ENCODE measurements at regions not wholly inside any gene's neighbourhood (a gene's known extent, or its start where the extent isn't known, plus 50 kb on each side); places are given as distances from the start of the nearest gene placed in this dataset.

- no peak for DNase-seq (ENCODE audit: low spot score)
- TF ChIP-seq CTCF (IDR thresholded peaks at IDR 0.05; ENCODE audit: extremely low read depth, insufficient read depth, missing control alignments): no peak
- in situ Hi-C loops (cut with MboI; ENCODE audit: low pct_unique_long_range_greater_than_20kb, low sequenced_read_pairs, unreplicated experiment): no loop called here
These were observed 66.8 kb upstream of the CDK1 start for GRCh38 chr10:60711496-60711895.

DNA sequence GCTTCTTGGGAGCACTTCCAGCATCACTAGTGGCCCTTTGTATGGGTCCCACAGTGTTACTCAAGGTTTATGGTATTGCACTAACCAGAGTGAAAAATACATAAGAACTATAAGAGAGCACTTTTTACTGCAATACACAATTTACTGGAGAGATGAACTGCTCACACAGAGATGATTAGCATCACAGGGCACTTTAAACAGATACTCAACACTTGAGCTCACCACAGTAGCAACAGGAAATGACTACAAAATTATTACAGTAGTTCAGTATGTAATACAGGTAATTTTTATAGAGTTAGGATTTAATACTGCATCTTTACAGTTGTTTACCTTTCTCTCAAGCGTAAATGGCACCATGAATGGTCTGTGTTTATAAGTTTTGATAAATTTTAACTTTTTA, 68.2 kb upstream of the CDK1 start:
- in situ Hi-C loops (cut with MboI; ENCODE audit: low pct_unique_long_range_greater_than_20kb, low sequenced_read_pairs, unreplicated experiment): no loop called here
- no peak for TF ChIP-seq CTCF (IDR thresholded peaks at IDR 0.05; ENCODE audit: extremely low read depth, insufficient read depth, missing control alignments)
- DNase-seq (ENCODE audit: low spot score): no peak

- in situ Hi-C loops (cut with MboI; ENCODE audit: low pct_unique_long_range_greater_than_20kb, low sequenced_read_pairs, unreplicated experiment): no loop called here
- DNase-seq (ENCODE audit: low spot score): no peak
- TF ChIP-seq CTCF (IDR thresholded peaks at IDR 0.05; ENCODE audit: extremely low read depth, insufficient read depth, missing control alignments): no peak
These were observed 69.6 kb upstream of the CDK1 start for GRCh38 chr10:60708666-60709065.

GRCh38 chr10:60707841-60708240, 70.4 kb upstream of the CDK1 start:
- in situ Hi-C loops (cut with MboI; ENCODE audit: low pct_unique_long_range_greater_than_20kb, low sequenced_read_pairs, unreplicated experiment): no loop called here
- DNase-seq (ENCODE audit: low spot score): no peak
- TF ChIP-seq CTCF (IDR thresholded peaks at IDR 0.05; ENCODE audit: extremely low read depth, insufficient read depth, missing control alignments): no peak

- in situ Hi-C loops (cut with MboI; ENCODE audit: low pct_unique_long_range_greater_than_20kb, low sequenced_read_pairs, unreplicated experiment): no loop called here
- no peak for DNase-seq (ENCODE audit: low spot score)
- TF ChIP-seq CTCF (IDR thresholded peaks at IDR 0.05; ENCODE audit: extremely low read depth, insufficient read depth, missing control alignments): no peak
These were observed 72.1 kb upstream of the CDK1 start for GRCh38 chr10:60706146-60706545.

- in situ Hi-C loops (cut with MboI; ENCODE audit: low pct_unique_long_range_greater_than_20kb, low sequenced_read_pairs, unreplicated experiment): no loop called here
- no peak for DNase-seq (ENCODE audit: low spot score)
- no peak for TF ChIP-seq CTCF (IDR thresholded peaks at IDR 0.05; ENCODE audit: extremely low read depth, insufficient read depth, missing control alignments)
These were observed 72.9 kb upstream of the CDK1 start for GRCh38 chr10:60705376-60705775.

DNA sequence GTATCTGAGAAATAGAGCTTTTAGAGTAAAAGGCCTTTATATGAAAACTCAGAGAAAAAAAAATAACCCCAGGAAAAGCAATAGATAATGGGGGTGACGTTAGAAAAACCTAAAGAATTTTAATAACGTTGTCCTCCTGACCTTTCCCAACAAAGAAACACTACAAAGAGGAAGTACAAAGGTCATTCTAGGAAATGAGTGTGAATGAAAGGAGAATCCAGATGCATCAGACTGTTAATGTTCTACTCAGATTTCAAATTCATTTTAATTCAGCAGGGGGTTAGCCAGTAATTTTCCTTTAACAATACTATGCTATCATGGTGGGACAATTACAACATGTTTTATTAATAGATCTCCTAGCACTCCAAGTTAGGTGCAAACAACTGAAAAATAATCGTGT, 73.8 kb upstream of the CDK1 start:
- DNase-seq (ENCODE audit: low spot score): no peak
- no peak for TF ChIP-seq CTCF (IDR thresholded peaks at IDR 0.05; ENCODE audit: extremely low read depth, insufficient read depth, missing control alignments)
- in situ Hi-C loops (cut with MboI; ENCODE audit: low pct_unique_long_range_greater_than_20kb, low sequenced_read_pairs, unreplicated experiment): no loop called here

All from GM13977 (cell line).